Kidney (tissue), 13 donors: ENCODE measurements at regions not wholly inside any gene's neighbourhood (a gene's known extent, or its start where the extent isn't known, plus 50 kb on each side); places are given as distances from the start of the nearest gene placed in this dataset.

ENCODE experiments used
- DNase-seq, 5 donors: peaks; one replicate each; pipeline ENCODE4 v3.0.0-alpha.2; 2013 to 2020
- FAIRE-seq: peaks from 2 replicates; lab custom pipeline; 2012; peaks lifted over from hg19 to GRCh38; lab: Jason Lieb, UNC
- H3K27ac ChIP-seq, 2 donors: one replicate each; pipeline ENCODE4 v1.7.0; 2013; ENCODE audit warnings: low read depth in 2 of 2, low read length in 2 of 2, inconsistent platforms in 1 of 2
- H3K27me3 ChIP-seq: one replicate; pipeline ENCODE4 v1.7.1; 2013; ENCODE audit warnings: low read length, inconsistent platforms; ENCODE audit not compliant: control insufficient read depth, insufficient read depth
- H3K36me3 ChIP-seq, 3 donors: one replicate each; pipeline versions ENCODE4 v1.7.0 to v1.7.1; 2013; ENCODE audit warnings: low read length in 3 of 3, control low read depth in 1 of 3, inconsistent platforms in 1 of 3; ENCODE audit not compliant: insufficient read depth in 3 of 3, control insufficient read depth in 2 of 3
- H3K4me1 ChIP-seq, 3 donors: one replicate each; pipeline versions ENCODE4 v1.7.0 to v1.7.1; 2013; ENCODE audit warnings: low read length in 3 of 3, inconsistent platforms in 1 of 3, low read depth in 1 of 3; ENCODE audit not compliant: control insufficient read depth in 2 of 3, insufficient read depth in 2 of 3
- H3K4me3 ChIP-seq, 3 donors: one replicate each; pipeline versions ENCODE4 v1.7.0 to v1.8.1; 2013; ENCODE audit warnings: low read length in 3 of 3, control low read depth in 1 of 3, inconsistent platforms in 1 of 3
- H3K9ac ChIP-seq, 3 donors: one replicate each; pipeline versions ENCODE4 v1.7.0 to v1.7.1; 2013; ENCODE audit warnings: low read length in 3 of 3, control low read depth in 1 of 3, inconsistent platforms in 1 of 3
- H3K9me3 ChIP-seq, 3 donors: one replicate each; pipeline versions ENCODE4 v1.7.0 to v1.7.1; 2013; ENCODE audit warnings: low read length in 3 of 3, control low read depth in 1 of 3, inconsistent platforms in 1 of 3; ENCODE audit not compliant: control insufficient read depth in 2 of 3, insufficient read depth in 1 of 3
- CTCF ChIP-seq: IDR thresholded peaks from 3 replicates; pipeline ENCODE4 v1.5.1; 2012; ENCODE audit warnings: mild to moderate bottlenecking, moderate library complexity, borderline replicate concordance; ENCODE audit not compliant: insufficient read depth; ENCODE audit errors: extremely low read depth
- intact Hi-C: fragments of 100-400 bp; cut with DNase I; formaldehyde crosslinking; loops from one replicate; pipeline ENCODE4 v1.11.1; 2022
- donor health status: control.
- donor health status: control.
- donor health status: control.
- donor health status: control.
- donor health status: control.
- donor health status: DM: yes; HTN: yes; CAD: no.
- donor health status: Normal renal cell carcinoma (clear cell type).

- TF ChIP-seq CTCF, result no peak
- Histone ChIP-seq H3K9me3 (no peaks in the 10 kb centered on the region), H3K27me3 (no peaks in the 10 kb centered on the region), H3K9ac (no peak overlapping the region), H3K27ac (no peak overlapping the region), H3K36me3 (no peaks in the 10 kb centered on the region), H3K4me1 (peaks cover 2 to 26% (median 6%) of the 10 kb centered on the region in 3 donors), H3K4me3 (no peak overlapping the region)
- intact Hi-C loops, result no loop called here
- FAIRE-seq, result no peak
- no peak for DNase-seq
These were observed 155.9 kb downstream of the CCDC34 start for GRCh38 chr11:27207025-27207650.

- no peaks in the 10 kb centered on the region for H3K27me3 ChIP-seq
- FAIRE-seq (no peak), DNase-seq (no peak)
- intact Hi-C loops, result no loop called here
- peaks cover 10 to 30% (median 14%) of the 10 kb centered on the region in 3 donors for H3K4me1 ChIP-seq
- no peak for TF ChIP-seq CTCF
- no peaks in the 10 kb centered on the region for H3K36me3 ChIP-seq
- no peak overlapping the region for H3K9ac ChIP-seq
- H3K4me3 ChIP-seq, result no peak overlapping the region
- no peaks in the 10 kb centered on the region for H3K9me3 ChIP-seq
- no peak overlapping the region for H3K27ac ChIP-seq
These were observed 157.0 kb downstream of the CCDC34 start for GRCh38 chr11:27205779-27206570.

GRCh38 chr11:27205250-27205649, 157.8 kb downstream of the CCDC34 start:
- DNase-seq (no peak), FAIRE-seq (no peak)
- H3K4me3 ChIP-seq, result no peak overlapping the region
- H3K27ac ChIP-seq, result no peak overlapping the region
- H3K27me3 ChIP-seq, result no peaks in the 10 kb centered on the region
- no peaks in the 10 kb centered on the region for H3K36me3 ChIP-seq
- no peak overlapping the region for H3K9ac ChIP-seq
- H3K4me1 ChIP-seq, result peaks cover 17 to 37% (median 17%) of the 10 kb centered on the region in 3 donors
- intact Hi-C loops, result no loop called here
- no peaks in the 10 kb centered on the region for H3K9me3 ChIP-seq
- TF ChIP-seq CTCF, result no peak
